HG03064 (cell line): ENCODE measurements at regions not wholly inside any gene's neighbourhood (a gene's known extent, or its start where the extent isn't known, plus 50 kb on each side); places are given as distances from the start of the nearest gene placed in this dataset.

Experiments used
- ATAC-seq: cut with Tn5 transposase; IDR thresholded peaks from one replicate; pipeline ENCODE4 v1.9.1; 2021; ENCODE audit warnings: low read depth; ENCODE audit not compliant: unreplicated experiment

DNA sequence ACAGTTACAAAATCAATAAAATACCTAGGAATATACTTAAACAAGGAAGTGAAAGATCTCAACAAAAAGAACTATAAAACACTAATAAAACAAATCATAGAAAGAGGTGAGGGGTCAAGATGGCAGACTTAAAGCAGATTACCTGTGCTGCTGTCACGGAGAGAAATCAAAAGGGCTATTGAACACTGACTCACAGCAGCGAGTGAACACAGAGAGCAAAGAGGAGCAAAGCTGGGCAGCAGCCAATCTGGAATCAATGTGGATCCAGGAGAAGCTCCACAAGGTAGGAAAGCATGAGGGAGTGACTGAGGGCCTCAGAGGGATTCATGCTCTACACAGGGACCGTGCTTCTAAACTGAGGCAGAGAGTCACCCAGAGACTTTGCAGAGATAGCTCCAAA, 562.0 kb upstream of the SEMA3D start:
- no peak for ATAC-seq

DNA sequence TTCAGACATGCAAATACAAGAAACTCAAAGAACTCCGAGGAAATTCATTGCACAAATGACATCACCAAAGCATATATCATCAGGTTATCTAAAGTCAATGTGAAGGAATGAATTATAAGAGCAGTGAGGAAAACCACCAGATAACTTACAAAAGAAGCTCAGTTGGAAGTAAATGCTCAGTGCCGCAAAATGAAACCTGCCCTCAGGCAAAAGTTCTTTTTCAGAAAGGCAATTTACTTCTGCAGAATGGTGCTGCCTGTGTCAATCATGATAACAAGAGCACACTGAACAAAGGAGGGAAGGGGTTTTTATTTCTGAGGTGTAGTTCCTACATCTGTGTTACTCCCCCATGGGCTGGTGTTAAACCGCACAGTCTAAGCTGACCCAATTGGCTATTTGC, 550.6 kb upstream of the SEMA3D start:
- ATAC-seq = no peak

- ATAC-seq = no peak
Measured at GRCh38 chr7:85736085-85736484, 549.2 kb upstream of the SEMA3D start.

DNA sequence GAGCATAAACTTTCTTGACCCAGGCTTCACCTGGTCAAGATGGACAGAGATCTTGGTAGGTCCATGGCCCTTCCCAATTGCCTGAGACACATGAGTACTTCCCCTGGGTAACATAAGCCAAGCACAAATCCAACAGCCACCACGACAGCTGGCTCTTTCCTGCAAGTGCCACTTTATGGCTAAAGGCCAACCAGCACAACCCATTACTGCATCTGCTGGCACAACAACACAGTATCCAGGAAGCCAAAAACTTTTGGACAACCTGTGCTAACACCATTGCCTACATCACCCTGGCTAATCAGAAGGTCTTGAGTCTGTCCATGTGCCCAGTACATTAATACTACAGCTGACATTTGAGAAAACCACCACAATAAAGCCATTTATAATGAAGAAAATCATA, 548.0 kb upstream of the SEMA3D start:
- ATAC-seq = no peak

GRCh38 chr7:85733169-85733915, 546.5 kb upstream of the SEMA3D start:
- ATAC-seq = no peak

GRCh38 chr7:85730012-85730411, 543.2 kb upstream of the SEMA3D start:
- ATAC-seq = no peak

GRCh38 chr7:85725026-85725425, 538.2 kb upstream of the SEMA3D start:
- no peak for ATAC-seq

- no peak for ATAC-seq
Measured at GRCh38 chr7:85719981-85720953, 533.4 kb upstream of the SEMA3D start.

DNA sequence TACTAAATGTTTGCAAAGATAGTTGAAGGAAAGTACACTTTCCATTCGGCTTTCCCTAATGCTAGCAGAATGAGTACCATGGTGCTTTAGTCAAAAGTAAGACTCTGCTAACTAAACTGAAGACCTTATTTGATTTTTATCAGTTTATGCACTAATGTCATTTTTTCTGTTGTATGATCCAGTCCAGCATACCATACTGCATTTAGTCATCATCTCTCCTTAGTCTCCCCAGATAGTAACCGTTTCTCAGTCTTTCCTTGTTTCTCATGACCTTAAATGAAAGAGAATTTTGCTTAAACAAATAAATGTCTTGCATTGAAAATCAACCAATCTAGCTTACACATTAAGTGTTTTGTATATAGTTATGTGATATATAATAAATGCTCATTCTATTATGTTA, 529.5 kb upstream of the SEMA3D start:
- no peak for ATAC-seq

DNA sequence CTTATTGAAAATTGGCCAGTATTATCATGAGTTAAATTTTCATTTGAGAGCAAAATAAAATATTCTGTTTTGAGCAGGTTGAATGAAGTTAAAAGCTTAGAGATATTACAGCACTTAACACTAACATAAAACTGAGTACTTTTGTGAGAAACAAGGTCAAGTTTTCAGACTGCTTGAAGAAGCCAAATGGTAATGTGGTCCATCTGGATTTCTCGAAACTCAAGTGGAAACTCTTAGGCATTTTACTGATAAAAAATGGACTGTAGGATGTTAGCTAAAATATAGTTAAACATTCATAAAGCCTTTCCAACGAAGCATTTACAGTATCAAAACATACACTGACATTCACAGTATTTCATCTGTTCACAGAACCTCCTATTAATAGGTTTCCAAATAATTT, 528.1 kb upstream of the SEMA3D start:
- no peak for ATAC-seq

- ATAC-seq = peak; percentile 82
Measured at GRCh38 chr7:85714043-85714578, 527.3 kb upstream of the SEMA3D start.

GRCh38 chr7:85713171-85713570, 526.3 kb upstream of the SEMA3D start:
- no peak for ATAC-seq

GRCh38 chr7:85711894-85712293, 525.0 kb upstream of the SEMA3D start:
- no peak for ATAC-seq

- ATAC-seq = no peak
Measured at GRCh38 chr7:85710960-85711359, 524.1 kb upstream of the SEMA3D start.

GRCh38 chr7:85708221-85708620, 521.4 kb upstream of the SEMA3D start:
- no peak for ATAC-seq

- no peak for ATAC-seq
Measured at GRCh38 chr7:85705076-85705475, 518.2 kb upstream of the SEMA3D start.

- ATAC-seq = no peak
Measured at GRCh38 chr7:85703251-85704010, 516.6 kb upstream of the SEMA3D start.

DNA sequence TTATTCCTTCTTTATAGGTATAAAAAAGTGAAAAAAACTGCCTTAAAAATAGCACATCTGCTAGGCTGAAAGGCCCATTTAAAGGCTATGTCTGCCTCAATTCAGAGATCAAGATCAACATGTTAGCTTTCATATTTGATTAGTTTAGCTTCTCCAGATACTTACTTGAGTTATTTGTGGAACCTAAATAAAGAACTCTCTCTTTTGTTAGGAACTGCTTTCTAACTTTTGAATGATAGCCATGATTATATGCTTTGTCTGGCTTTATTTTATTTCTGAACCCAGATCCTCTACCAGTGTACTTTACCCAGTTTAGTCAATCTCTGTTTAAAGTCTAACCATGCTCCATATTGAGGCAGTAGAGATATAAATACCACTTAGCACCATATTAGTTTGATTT, 515.5 kb upstream of the SEMA3D start:
- no peak for ATAC-seq

DNA sequence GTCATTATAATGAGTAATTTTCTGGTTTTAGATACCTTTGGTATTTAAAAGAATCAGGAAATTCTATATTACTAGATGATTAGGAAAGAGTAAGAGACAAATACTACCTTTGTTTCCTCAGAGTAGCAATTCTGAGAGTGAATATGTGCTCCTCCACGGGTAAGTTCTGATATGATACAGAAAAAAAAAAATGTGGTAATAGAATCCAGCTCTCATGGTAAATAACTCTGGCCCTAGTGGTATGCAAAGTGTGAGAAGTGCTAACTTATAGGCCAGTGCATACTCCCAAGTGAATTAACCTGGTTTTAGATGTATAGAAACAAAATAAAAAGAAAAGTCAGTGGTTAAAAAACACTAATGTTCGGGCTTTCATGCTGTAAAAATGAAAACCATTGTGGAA, 512.6 kb upstream of the SEMA3D start:
- no peak for ATAC-seq

DNA sequence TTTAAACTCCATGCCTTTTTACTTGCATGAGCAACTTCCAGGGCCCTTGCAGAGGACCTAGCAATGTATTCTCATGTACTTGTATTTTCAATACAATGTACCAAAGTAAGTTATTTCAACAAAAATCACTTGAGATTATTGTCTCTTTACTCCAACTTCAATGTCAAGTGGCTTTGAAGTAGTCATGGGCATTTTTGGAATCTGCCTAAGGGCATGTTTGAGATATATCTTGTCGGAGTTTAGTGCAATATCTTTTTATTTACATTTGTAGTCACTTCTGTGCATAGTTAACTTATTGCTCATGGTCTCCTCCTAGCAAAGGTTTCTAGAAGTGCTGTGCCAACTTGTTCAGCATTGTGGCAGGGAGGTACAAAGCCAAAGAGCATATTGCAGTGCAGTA, 508.7 kb upstream of the SEMA3D start:
- ATAC-seq = no peak

DNA sequence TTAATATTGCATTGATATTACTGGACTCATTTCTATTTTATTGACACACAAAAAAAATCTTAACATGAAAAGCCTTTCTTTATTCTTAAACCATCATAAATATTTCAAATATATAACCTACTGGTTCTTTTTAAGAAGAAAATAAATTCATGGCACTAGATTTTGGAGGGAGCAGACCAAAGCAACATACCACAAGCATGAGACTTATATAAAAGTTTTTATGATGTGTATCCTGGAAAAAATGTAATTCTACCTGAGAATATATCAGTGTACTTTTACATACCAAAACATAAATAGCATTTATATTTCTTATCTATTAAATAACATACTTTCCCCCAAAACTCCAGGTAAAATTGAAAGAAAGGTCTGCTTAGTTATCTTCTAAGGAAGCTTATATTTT, 508.2 kb upstream of the SEMA3D start:
- ATAC-seq = no peak
